OCI-LY3 (cell line): ENCODE measurements at regions not wholly inside any gene's neighbourhood (a gene's known extent, or its start where the extent isn't known, plus 50 kb on each side); places are given as distances from the start of the nearest gene placed in this dataset.
"Not testable (repeated sequence)": the region's sequence is repeated elsewhere in the genome, so short reads cannot be mapped to it uniquely, and the experiment has no call there.

Experiments
- EZH2phosphoT487 ChIP-seq: fragments of 200-600 bp; shearing (Covaris generic); IDR thresholded peaks from 2 replicates; pipeline ENCODE4 v1.6.1; 2018; ENCODE audit warnings: antibody characterized with exemption, mixed run types, low read depth
- TF ChIP-seq, protein P1 (sequence below): fragments of 200-600, 300-600 bp; sonication (generic); IDR thresholded peaks from 2 replicates; pipeline ENCODE4 v1.5.1; 2014; ENCODE audit warnings: antibody characterized with exemption, low read length, low read depth

DNA sequence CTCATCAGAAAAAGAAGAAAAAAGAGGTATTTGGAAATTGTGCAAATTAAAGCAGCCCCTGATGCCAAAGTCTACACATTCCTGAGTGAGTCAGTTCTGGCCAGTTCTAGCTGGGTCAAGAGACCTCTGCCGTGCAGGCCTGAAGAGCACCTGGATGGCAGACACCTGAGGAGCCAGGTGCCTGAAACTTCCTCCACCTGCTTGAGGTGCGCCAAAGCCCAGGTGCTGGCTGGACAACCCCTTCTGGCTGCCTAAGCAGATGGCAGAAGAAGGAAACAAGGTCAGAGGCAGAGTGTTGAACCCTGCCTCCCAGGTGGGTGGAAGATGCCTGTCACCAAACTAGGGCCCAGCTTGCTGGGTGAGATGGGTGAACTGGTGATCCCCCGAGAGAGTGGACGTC, 215.8 kb downstream of the GOLGA6L6 start:
- TF ChIP-seq, protein P1, sequence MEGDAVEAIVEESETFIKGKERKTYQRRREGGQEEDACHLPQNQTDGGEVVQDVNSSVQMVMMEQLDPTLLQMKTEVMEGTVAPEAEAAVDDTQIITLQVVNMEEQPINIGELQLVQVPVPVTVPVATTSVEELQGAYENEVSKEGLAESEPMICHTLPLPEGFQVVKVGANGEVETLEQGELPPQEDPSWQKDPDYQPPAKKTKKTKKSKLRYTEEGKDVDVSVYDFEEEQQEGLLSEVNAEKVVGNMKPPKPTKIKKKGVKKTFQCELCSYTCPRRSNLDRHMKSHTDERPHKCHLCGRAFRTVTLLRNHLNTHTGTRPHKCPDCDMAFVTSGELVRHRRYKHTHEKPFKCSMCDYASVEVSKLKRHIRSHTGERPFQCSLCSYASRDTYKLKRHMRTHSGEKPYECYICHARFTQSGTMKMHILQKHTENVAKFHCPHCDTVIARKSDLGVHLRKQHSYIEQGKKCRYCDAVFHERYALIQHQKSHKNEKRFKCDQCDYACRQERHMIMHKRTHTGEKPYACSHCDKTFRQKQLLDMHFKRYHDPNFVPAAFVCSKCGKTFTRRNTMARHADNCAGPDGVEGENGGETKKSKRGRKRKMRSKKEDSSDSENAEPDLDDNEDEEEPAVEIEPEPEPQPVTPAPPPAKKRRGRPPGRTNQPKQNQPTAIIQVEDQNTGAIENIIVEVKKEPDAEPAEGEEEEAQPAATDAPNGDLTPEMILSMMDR: not testable (repeated sequence)
- not testable (repeated sequence) for TF ChIP-seq EZH2phosphoT487
